Neural cell (in vitro differentiated cells): ENCODE measurements at regions not wholly inside any gene's neighbourhood (a gene's known extent, or its start where the extent isn't known, plus 50 kb on each side); places are given as distances from the start of the nearest gene placed in this dataset.

Source experiments
- H2AFZ ChIP-seq: fragments of 200-600, 300-800 bp; sonication (generic), shearing (Covaris generic); 2 replicates; pipeline ENCODE4 v1.6.0; 2014; ENCODE audit warnings: low read depth, mild to moderate bottlenecking, antibody characterized with exemption, low read length, moderate library complexity
- H3F3A ChIP-seq: fragments of 200-600 bp; shearing (Covaris generic); 2 replicates; pipeline ENCODE4 v1.6.1; 2016; ENCODE audit warnings: mild to moderate bottlenecking, moderate library complexity, mixed read lengths, antibody characterized with exemption, low read length; ENCODE audit not compliant: insufficient read depth, poor library complexity, severe bottlenecking
- H3K27ac ChIP-seq: fragments of 200-600, 300-800 bp; sonication (generic), shearing (Covaris generic); 2 replicates; pipeline ENCODE4 v1.5.1; 2014; ENCODE audit warnings: mild to moderate bottlenecking, low read length, moderate library complexity
- H3K27me3 ChIP-seq: fragments of 300-800, 200-600 bp; sonication (generic), shearing (Covaris generic); 2 replicates; pipeline ENCODE4 v1.6.0; 2014; ENCODE audit warnings: mild to moderate bottlenecking, low read depth, low read length, moderate library complexity; ENCODE audit not compliant: insufficient read depth
- H3K36me3 ChIP-seq: fragments of 300-800, 200-600 bp; sonication (generic), shearing (Covaris generic); 2 replicates; pipeline ENCODE4 v1.5.1; 2014; ENCODE audit warnings: mild to moderate bottlenecking, antibody characterized with exemption, low read length, moderate library complexity; ENCODE audit not compliant: insufficient read depth
- H3K4me2 ChIP-seq: fragments of 300-800, 200-600 bp; sonication (generic), shearing (Covaris generic); 2 replicates; pipeline ENCODE4 v1.6.0; 2014; ENCODE audit warnings: mild to moderate bottlenecking, low read length
- H3K4me3 ChIP-seq: fragments of 300-800, 200-600 bp; sonication (generic), shearing (Covaris generic); 2 replicates; pipeline ENCODE4 v1.5.1; 2014; ENCODE audit warnings: mild to moderate bottlenecking, low read length, moderate library complexity
- H3K79me2 ChIP-seq: fragments of 200-600 bp; shearing (Covaris generic); replicated peaks from 2 replicates; pipeline ENCODE4 v1.6.0; 2014; ENCODE audit warnings: mild to moderate bottlenecking, low read length, moderate library complexity; ENCODE audit not compliant: insufficient read depth
- H3K9ac ChIP-seq: fragments of 300-800, 200-600 bp; sonication (generic), shearing (Covaris generic); 2 replicates; pipeline ENCODE4 v1.6.1; 2016; ENCODE audit warnings: mild to moderate bottlenecking, low read length, mixed read lengths
- H3K9me2 ChIP-seq: fragments of 200-600 bp; shearing (Covaris generic); 2 replicates; pipeline ENCODE4 v1.6.1; 2016; ENCODE audit warnings: mild to moderate bottlenecking, low read length, mixed read lengths; ENCODE audit not compliant: insufficient read depth
- H3K9me3 ChIP-seq: fragments of 200-600, 300-800 bp; sonication (generic), shearing (Covaris generic); 2 replicates; pipeline ENCODE4 v1.6.1; 2016; ENCODE audit warnings: mild to moderate bottlenecking, mixed run types, low read length, moderate library complexity, mixed read lengths
- H4K20me1 ChIP-seq: fragments of 200-600 bp; shearing (Covaris generic); 2 replicates; pipeline ENCODE4 v1.6.1; 2016; ENCODE audit warnings: mild to moderate bottlenecking, mixed run types; ENCODE audit not compliant: insufficient read depth
- EP300 ChIP-seq: fragments of 450-650 bp; conservative IDR thresholded peaks from 2 replicates; pipeline ENCODE4 v1.6.1; 2014; ENCODE audit warnings: antibody characterized with exemption, mild to moderate bottlenecking, moderate library complexity; ENCODE audit not compliant: poor library complexity, severe bottlenecking
- EZH2 ChIP-seq: fragments of 200-600, 300-800 bp; shearing (Covaris generic), sonication (generic); IDR thresholded peaks from 2 replicates; pipeline ENCODE4 v1.6.1; 2014; ENCODE audit warnings: antibody characterized with exemption, low read length, borderline replicate concordance, mild to moderate bottlenecking; ENCODE audit not compliant: insufficient read depth, poor library complexity, severe bottlenecking
- MXI1 ChIP-seq: fragments of 450-650 bp; conservative IDR thresholded peaks from 2 replicates; pipeline ENCODE4 v1.6.1; 2014; ENCODE audit warnings: antibody characterized with exemption, mild to moderate bottlenecking; ENCODE audit not compliant: poor library complexity, severe bottlenecking
- POLR2AphosphoS5 ChIP-seq: IDR thresholded peaks from 2 replicates; pipeline ENCODE4 v1.6.1; 2012
- RAD21 ChIP-seq: fragments of 450-650 bp; conservative IDR thresholded peaks from 2 replicates; pipeline ENCODE4 v1.6.1; 2014; ENCODE audit warnings: antibody characterized with exemption, mild to moderate bottlenecking, moderate library complexity
- SMC3 ChIP-seq: fragments of 450-650 bp; conservative IDR thresholded peaks from 2 replicates; pipeline ENCODE4 v1.6.1; 2014; ENCODE audit warnings: antibody characterized with exemption, mild to moderate bottlenecking, moderate library complexity; ENCODE audit not compliant: poor library complexity
- TAF1 ChIP-seq: IDR thresholded peaks from 2 replicates; pipeline ENCODE4 v1.6.1; 2012; ENCODE audit warnings: low read depth
- TF ChIP-seq, protein P1 (sequence below): fragments of 450-650 bp; IDR thresholded peaks from 2 replicates; pipeline ENCODE4 v1.5.1; 2014; ENCODE audit warnings: antibody characterized with exemption, mild to moderate bottlenecking, moderate library complexity; ENCODE audit not compliant: poor library complexity, severe bottlenecking
- TF ChIP-seq, protein P2 (sequence below): IDR thresholded peaks from 2 replicates; pipeline ENCODE4 v1.6.1; 2012; ENCODE audit warnings: borderline replicate concordance

DNA sequence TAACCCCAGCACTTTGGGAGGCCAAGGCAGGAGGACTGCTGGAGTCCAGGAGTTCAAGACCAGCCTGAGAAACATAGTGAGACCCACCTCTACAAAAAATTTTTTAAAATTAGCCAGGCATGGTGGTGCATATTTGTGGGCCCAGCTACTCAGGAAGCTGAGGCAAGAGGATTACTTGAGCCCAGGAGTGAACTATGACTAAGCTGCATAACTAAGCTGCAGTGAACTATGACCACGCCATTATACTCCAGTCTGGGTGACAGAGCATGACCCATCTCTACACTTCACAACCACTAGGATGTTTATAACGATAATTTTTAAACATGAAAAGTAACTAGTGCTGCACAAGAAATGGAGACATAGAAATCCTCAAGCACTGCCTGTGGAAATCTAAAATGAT lies 352.7 kb upstream of the SGCG start:
- H3K9me3 ChIP-seq = no peaks in the 10 kb centered on the region
- no peaks in the 10 kb centered on the region for H4K20me1 ChIP-seq
- no peak overlapping the region for H3K27ac ChIP-seq
- no peaks in the 10 kb centered on the region for H3F3A ChIP-seq
- H3K27me3 ChIP-seq = no peaks in the 10 kb centered on the region
- no peak overlapping the region for H2AFZ ChIP-seq
- no peak overlapping the region for H3K4me3 ChIP-seq
- TF ChIP-seq, protein P1, sequence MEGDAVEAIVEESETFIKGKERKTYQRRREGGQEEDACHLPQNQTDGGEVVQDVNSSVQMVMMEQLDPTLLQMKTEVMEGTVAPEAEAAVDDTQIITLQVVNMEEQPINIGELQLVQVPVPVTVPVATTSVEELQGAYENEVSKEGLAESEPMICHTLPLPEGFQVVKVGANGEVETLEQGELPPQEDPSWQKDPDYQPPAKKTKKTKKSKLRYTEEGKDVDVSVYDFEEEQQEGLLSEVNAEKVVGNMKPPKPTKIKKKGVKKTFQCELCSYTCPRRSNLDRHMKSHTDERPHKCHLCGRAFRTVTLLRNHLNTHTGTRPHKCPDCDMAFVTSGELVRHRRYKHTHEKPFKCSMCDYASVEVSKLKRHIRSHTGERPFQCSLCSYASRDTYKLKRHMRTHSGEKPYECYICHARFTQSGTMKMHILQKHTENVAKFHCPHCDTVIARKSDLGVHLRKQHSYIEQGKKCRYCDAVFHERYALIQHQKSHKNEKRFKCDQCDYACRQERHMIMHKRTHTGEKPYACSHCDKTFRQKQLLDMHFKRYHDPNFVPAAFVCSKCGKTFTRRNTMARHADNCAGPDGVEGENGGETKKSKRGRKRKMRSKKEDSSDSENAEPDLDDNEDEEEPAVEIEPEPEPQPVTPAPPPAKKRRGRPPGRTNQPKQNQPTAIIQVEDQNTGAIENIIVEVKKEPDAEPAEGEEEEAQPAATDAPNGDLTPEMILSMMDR = no peak
- TF ChIP-seq TAF1 = no peak
- TF ChIP-seq RAD21 = no peak
- no peak for TF ChIP-seq POLR2AphosphoS5
- TF ChIP-seq SMC3 = no peak
- TF ChIP-seq EP300 = no peak
- no peak for TF ChIP-seq MXI1
- no peak for TF ChIP-seq EZH2
- TF ChIP-seq, protein P2, sequence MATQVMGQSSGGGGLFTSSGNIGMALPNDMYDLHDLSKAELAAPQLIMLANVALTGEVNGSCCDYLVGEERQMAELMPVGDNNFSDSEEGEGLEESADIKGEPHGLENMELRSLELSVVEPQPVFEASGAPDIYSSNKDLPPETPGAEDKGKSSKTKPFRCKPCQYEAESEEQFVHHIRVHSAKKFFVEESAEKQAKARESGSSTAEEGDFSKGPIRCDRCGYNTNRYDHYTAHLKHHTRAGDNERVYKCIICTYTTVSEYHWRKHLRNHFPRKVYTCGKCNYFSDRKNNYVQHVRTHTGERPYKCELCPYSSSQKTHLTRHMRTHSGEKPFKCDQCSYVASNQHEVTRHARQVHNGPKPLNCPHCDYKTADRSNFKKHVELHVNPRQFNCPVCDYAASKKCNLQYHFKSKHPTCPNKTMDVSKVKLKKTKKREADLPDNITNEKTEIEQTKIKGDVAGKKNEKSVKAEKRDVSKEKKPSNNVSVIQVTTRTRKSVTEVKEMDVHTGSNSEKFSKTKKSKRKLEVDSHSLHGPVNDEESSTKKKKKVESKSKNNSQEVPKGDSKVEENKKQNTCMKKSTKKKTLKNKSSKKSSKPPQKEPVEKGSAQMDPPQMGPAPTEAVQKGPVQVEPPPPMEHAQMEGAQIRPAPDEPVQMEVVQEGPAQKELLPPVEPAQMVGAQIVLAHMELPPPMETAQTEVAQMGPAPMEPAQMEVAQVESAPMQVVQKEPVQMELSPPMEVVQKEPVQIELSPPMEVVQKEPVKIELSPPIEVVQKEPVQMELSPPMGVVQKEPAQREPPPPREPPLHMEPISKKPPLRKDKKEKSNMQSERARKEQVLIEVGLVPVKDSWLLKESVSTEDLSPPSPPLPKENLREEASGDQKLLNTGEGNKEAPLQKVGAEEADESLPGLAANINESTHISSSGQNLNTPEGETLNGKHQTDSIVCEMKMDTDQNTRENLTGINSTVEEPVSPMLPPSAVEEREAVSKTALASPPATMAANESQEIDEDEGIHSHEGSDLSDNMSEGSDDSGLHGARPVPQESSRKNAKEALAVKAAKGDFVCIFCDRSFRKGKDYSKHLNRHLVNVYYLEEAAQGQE = no peak
- no peaks in the 10 kb centered on the region for H3K9me2 ChIP-seq
- H3K9ac ChIP-seq = no peak overlapping the region
- H3K36me3 ChIP-seq = no peaks in the 10 kb centered on the region
- H3K4me2 ChIP-seq = no peak overlapping the region
- H3K79me2 ChIP-seq = no peaks in the 10 kb centered on the region

GRCh38 chr13:22836475-22836874 lies 344.3 kb upstream of the SGCG start:
- H2AFZ ChIP-seq = no peak overlapping the region
- no peaks in the 10 kb centered on the region for H3K36me3 ChIP-seq
- no peaks in the 10 kb centered on the region for H3K27me3 ChIP-seq
- no peaks in the 10 kb centered on the region for H3K9me3 ChIP-seq
- no peak overlapping the region for H3K4me3 ChIP-seq
- no peaks in the 10 kb centered on the region for H4K20me1 ChIP-seq
- no peak overlapping the region for H3K9ac ChIP-seq
- H3F3A ChIP-seq = no peaks in the 10 kb centered on the region
- no peaks in the 10 kb centered on the region for H3K9me2 ChIP-seq
- H3K27ac ChIP-seq = no peak overlapping the region
- H3K79me2 ChIP-seq = no peaks in the 10 kb centered on the region
- TF ChIP-seq SMC3 (no peak), RAD21 (no peak), EZH2 (no peak), MXI1 (no peak), EP300 (no peak), TAF1 (no peak)
- TF ChIP-seq, protein P2 = no peak
- H3K4me2 ChIP-seq = no peak overlapping the region
